OCI-LY7 (cell line): ENCODE measurements at regions not wholly inside any gene's neighbourhood (a gene's known extent, or its start where the extent isn't known, plus 50 kb on each side); places are given as distances from the start of the nearest gene placed in this dataset.

Experiments used
- BruUV-seq: library from RNA; stranded (reverse); fragments of 400-500 nt; replicated peaks from 2 replicates; lab custom pipeline; 2021; lab: Mats Ljungman, UMichigan
- CTCF ChIA-PET: fragments of 300-600 bp; sonication (Branson Sonifier 250); formaldehyde crosslinking; loops from one replicate; lab custom pipeline; 2022; ENCODE audit warnings: antibody characterized with exemption; ENCODE audit not compliant: unreplicated experiment; lab: Charles Lee
- POLR2A ChIA-PET: fragments of 300-600 bp; sonication (Branson Sonifier 250); formaldehyde crosslinking; loops from one replicate; lab custom pipeline; 2022; ENCODE audit warnings: antibody characterized with exemption; lab: Charles Lee
- DNase-seq: peaks from one replicate; pipeline ENCODE4 v3.0.0-alpha.2; 2015; ENCODE audit warnings: low spot score
- H2AFZ ChIP-seq: fragments of 200-600 bp; sonication (generic), shearing (Covaris generic); 2 replicates; pipeline ENCODE4 v1.6.1; 2014; ENCODE audit warnings: mild to moderate bottlenecking, antibody characterized with exemption, low read length, moderate library complexity
- H3K27ac ChIP-seq: fragments of 200-600 bp; sonication (generic); 2 replicates; pipeline ENCODE4 v1.5.1; 2014; ENCODE audit warnings: mixed run types, low read depth, mild to moderate bottlenecking, moderate library complexity, low read length, inconsistent platforms; ENCODE audit not compliant: poor library complexity, severe bottlenecking
- H3K36me3 ChIP-seq: fragments of 200-600 bp; sonication (generic); 2 replicates; pipeline ENCODE4 v1.6.1; 2014; ENCODE audit warnings: mild to moderate bottlenecking, antibody characterized with exemption, low read length, moderate library complexity, mixed read lengths; ENCODE audit not compliant: insufficient read depth
- H3K4me1 ChIP-seq: fragments of 200-600 bp; sonication (generic); 2 replicates; pipeline ENCODE4 v1.5.1; 2014; ENCODE audit warnings: mild to moderate bottlenecking, low read length; ENCODE audit not compliant: insufficient read depth, poor library complexity, severe bottlenecking
- H3K4me2 ChIP-seq: fragments of 200-600 bp; sonication (generic); 2 replicates; pipeline ENCODE4 v1.6.1; 2014; ENCODE audit warnings: mild to moderate bottlenecking, low read length
- H3K4me3 ChIP-seq: fragments of 200-600 bp; sonication (generic); 2 replicates; pipeline ENCODE4 v1.5.1; 2014; ENCODE audit warnings: mild to moderate bottlenecking, low read depth, low read length; ENCODE audit not compliant: poor library complexity, severe bottlenecking
- H3K79me2 ChIP-seq: fragments of 200-600 bp; sonication (generic); 2 replicates; pipeline ENCODE4 v1.6.1; 2016; ENCODE audit warnings: low read depth, mild to moderate bottlenecking, low read length, moderate library complexity, mixed read lengths; ENCODE audit not compliant: insufficient read depth
- H3K9me2 ChIP-seq: fragments of 200-600 bp; sonication (generic); 2 replicates; pipeline ENCODE4 v1.6.1; 2016; ENCODE audit warnings: mild to moderate bottlenecking, low read length, mixed read lengths; ENCODE audit not compliant: insufficient read depth
- H3K9me3 ChIP-seq: fragments of 200-600 bp; sonication (generic); 2 replicates; pipeline ENCODE4 v1.6.1; 2014; ENCODE audit warnings: mild to moderate bottlenecking, mixed run types, low read length, mixed read lengths
- H4K20me1 ChIP-seq: fragments of 200-600 bp; sonication (generic); 2 replicates; pipeline ENCODE4 v1.6.1; 2014; ENCODE audit warnings: mild to moderate bottlenecking, antibody characterized with exemption, low read length, moderate library complexity, mixed read lengths; ENCODE audit not compliant: insufficient read depth
- EZH2phosphoT487 ChIP-seq: fragments of 200-600 bp; sonication (generic); IDR thresholded peaks from 2 replicates; pipeline ENCODE4 v1.6.1; 2018; ENCODE audit warnings: low read depth, borderline replicate concordance, mild to moderate bottlenecking, mixed run types, antibody characterized with exemption, low read length, moderate library complexity, mixed read lengths
- intact Hi-C: fragments of 100-400 bp; cut with micrococcal nuclease; formaldehyde crosslinking; loops from one replicate; pipeline ENCODE4 v1.10.0; 2022; ENCODE audit not compliant: unreplicated experiment
- TF ChIP-seq, protein P1 (sequence below): fragments of 200-600 bp; sonication (generic); conservative IDR thresholded peaks from 2 replicates; pipeline ENCODE4 v1.5.1; 2014; ENCODE audit warnings: mild to moderate bottlenecking, antibody characterized with exemption, low read length, moderate library complexity, mixed read lengths

DNA sequence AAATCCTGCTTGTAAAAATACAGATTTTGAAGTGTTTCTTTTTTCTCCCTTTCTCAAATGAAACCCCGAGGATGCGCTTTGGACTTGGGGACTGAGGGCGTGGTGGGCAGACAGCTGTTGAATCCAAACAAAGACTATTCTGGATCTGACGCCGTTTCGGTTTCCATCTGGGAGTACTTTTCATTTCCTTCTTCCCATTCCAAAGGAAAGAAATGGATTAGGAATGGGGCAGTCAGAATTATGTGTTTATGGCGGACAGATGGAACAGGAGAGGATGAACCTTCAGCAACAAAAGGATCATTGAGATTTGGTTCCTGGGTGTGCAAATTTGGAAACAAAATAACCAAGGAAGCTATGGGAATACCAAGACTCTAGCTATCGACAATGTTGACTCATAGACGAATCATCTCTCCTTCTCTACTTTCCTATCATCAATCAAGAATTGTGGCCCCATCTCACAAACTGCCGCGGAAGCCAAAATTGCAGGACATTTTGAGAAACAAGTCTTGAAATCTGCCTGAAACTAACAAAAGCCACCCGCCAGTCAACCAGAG, 300.6 kb downstream of the PARP8 start:
- H3K4me2 ChIP-seq: no peak overlapping the region
- H3K27ac ChIP-seq: no peak overlapping the region
- CTCF ChIA-PET: no interaction called here
- H3K9me3 ChIP-seq: no peaks in the 10 kb centered on the region
- intact Hi-C loops: loop anchor here (10.0 kb wide), 1 partner anchor 408 kb away; no protein-coding TSS in a partner anchor
- no peaks in the 10 kb centered on the region for H3K4me1 ChIP-seq
- H2AFZ ChIP-seq: no peak overlapping the region
- H3K79me2 ChIP-seq: no peaks in the 10 kb centered on the region
- no peaks in the 10 kb centered on the region for H3K36me3 ChIP-seq
- no peak overlapping the region for H3K4me3 ChIP-seq
- POLR2A ChIA-PET: interaction anchor here (0.6 kb wide), 2 partner anchors 121 to 456 kb away, joined by 3 read pairs; no protein-coding TSS in a partner anchor
- no peaks in the 10 kb centered on the region for H3K9me2 ChIP-seq
- BruUV-seq: no TSS peak
- DNase-seq: no peak
- TF ChIP-seq, protein P1, sequence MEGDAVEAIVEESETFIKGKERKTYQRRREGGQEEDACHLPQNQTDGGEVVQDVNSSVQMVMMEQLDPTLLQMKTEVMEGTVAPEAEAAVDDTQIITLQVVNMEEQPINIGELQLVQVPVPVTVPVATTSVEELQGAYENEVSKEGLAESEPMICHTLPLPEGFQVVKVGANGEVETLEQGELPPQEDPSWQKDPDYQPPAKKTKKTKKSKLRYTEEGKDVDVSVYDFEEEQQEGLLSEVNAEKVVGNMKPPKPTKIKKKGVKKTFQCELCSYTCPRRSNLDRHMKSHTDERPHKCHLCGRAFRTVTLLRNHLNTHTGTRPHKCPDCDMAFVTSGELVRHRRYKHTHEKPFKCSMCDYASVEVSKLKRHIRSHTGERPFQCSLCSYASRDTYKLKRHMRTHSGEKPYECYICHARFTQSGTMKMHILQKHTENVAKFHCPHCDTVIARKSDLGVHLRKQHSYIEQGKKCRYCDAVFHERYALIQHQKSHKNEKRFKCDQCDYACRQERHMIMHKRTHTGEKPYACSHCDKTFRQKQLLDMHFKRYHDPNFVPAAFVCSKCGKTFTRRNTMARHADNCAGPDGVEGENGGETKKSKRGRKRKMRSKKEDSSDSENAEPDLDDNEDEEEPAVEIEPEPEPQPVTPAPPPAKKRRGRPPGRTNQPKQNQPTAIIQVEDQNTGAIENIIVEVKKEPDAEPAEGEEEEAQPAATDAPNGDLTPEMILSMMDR: no peak
- TF ChIP-seq EZH2phosphoT487: no peak
- no peaks in the 10 kb centered on the region for H4K20me1 ChIP-seq

DNA sequence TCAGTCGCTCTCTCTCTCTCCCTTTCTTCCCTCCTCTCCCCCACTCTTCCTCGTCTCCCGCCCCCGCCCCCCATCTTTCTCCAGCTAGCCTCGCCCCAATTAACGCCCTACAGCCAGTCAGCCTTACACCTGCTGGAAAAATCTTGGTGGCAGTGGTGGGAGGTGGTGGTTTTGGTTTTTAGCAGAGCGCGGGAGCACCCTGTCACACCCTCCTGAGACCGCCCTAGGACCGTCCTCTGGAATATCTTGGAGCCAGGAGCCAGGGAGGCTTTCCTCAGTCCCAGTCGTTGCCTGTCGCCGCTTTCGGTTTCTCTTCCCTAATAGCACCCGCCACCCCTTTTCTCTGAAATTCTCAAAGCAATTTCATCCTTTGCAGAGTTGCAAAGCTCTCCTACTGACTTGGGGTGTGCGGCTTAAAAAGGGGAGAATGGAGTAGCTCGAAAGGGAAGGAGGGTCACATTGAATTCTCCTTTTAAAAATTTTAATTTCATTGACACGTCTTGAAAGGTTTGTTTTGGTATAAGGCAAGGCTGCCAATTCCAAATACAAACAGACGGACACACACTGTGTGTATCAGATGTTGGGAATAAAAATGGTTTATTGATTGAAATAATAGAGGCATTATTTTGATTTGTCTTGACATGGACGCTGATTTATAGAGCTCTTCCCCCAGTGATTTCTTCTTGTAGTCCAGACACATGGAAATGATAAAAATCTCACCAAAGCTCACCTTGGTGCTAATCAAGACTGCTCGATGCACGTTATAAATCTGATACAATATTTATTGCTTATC, 301.3 kb downstream of the PARP8 start:
- TF ChIP-seq, protein P1: no peak
- TF ChIP-seq EZH2phosphoT487: no peak
- H3K79me2 ChIP-seq: no peaks in the 10 kb centered on the region
- CTCF ChIA-PET: no interaction called here
- no peak for DNase-seq
- intact Hi-C loops: loop anchor here (10.0 kb wide), 1 partner anchor 407 kb away; no protein-coding TSS in a partner anchor
- POLR2A ChIA-PET: interaction anchor here (0.6 kb wide), 1 partner anchor 455 kb away, joined by 3 read pairs; no protein-coding TSS in a partner anchor
- H3K4me3 ChIP-seq: no peak overlapping the region
- H3K36me3 ChIP-seq: no peaks in the 10 kb centered on the region
- no peaks in the 10 kb centered on the region for H3K9me2 ChIP-seq
- BruUV-seq: no TSS peak
- no peaks in the 10 kb centered on the region for H4K20me1 ChIP-seq
- H3K4me2 ChIP-seq: no peak overlapping the region
- H3K27ac ChIP-seq: no peak overlapping the region
- H3K9me3 ChIP-seq: no peaks in the 10 kb centered on the region
- no peaks in the 10 kb centered on the region for H3K4me1 ChIP-seq
- no peak overlapping the region for H2AFZ ChIP-seq
